Fibroblast of lung (primary cell): ENCODE measurements at regions not wholly inside any gene's neighbourhood (a gene's known extent, or its start where the extent isn't known, plus 50 kb on each side); places are given as distances from the start of the nearest gene placed in this dataset.

ENCODE experiments used
- CTCF ChIP-seq, 2 donors: IDR thresholded peaks in 1 of 2; conservative IDR thresholded peaks in 1 of 2; 1 replicate in 1 of 2; 2 replicates in 1 of 2; pipeline ENCODE4 v1.5.1; 2011 to 2012; ENCODE audit warnings: low read length in 2 of 2, control low read depth in 1 of 2, inconsistent platforms in 1 of 2, low read depth in 1 of 2, mild to moderate bottlenecking in 1 of 2
- EZH2 ChIP-seq: IDR thresholded peaks from 2 replicates; pipeline ENCODE4 v1.5.1; 2012; ENCODE audit warnings: low read length, control low read depth, mild to moderate bottlenecking; ENCODE audit errors: missing control alignments

- TF ChIP-seq CTCF (conservative IDR thresholded peaks at IDR 0.05 in 1 of 2, IDR thresholded peaks at IDR 0.05 in 1 of 2; ENCODE audit: low read depth in 1 of 2, low read length in 2 of 2) (no peak), EZH2 (no peak)
These were observed 177.4 kb upstream of the MAMLD1 start for GRCh38 chrX:150185766-150186165.
